ENCODE measurements at regions not wholly inside any gene's neighbourhood (a gene's known extent, or its start where the extent isn't known, plus 50 kb on each side); places are given as distances from the start of the nearest gene placed in this dataset.

DNA sequence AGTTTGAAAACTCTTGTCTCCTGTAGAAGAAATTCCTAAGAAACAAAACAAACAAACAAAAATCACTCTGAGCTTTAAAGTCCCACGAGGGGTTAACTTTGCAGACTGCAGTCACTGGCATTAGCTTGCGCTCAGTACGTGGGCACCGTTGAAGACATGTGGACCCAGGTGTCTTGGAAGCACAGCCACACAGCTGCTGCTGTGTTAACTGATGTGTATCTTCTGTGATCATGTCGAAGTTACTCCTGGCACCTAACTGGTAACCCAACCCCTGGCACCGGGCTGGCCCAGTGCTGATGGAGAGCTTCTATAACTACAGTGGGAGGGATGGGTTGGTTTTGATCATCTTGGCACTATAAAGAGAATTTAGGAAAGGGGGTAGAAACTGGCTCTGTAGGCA is 51.6 kb upstream of the FHL2 start:
- no peak for DNase-seq (ENCODE audit: low read depth in 2 of 2)

DNA sequence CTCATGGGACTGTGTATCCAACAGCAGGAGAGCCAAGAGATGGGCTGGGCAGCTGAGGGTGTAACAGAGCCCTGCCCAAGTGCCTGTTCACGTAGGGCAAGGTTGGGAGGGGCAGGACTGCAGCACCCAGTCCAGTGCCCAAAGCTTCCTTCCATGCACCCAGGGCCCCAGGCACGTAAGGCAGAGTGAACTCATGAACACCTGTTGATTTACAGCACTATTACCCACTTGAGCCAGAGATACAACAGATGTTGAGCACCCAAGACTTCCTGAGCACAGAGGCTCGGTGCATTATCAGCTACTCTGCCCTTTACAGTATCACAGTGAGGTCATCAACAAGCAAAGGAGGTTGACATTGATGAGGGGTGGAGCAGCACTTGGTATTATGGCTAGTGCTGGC is 50.2 kb upstream of the FHL2 start:
- DNase-seq (ENCODE audit: low read depth in 2 of 2), result no peak

All from fibroblast of skin of left biceps (primary cell).